ENCODE measurements at regions not wholly inside any gene's neighbourhood (a gene's known extent, or its start where the extent isn't known, plus 50 kb on each side); places are given as distances from the start of the nearest gene placed in this dataset.
A peak's percentile ranks its signal among the peaks of the same experiment; 100 is the strongest.

GRCh38 chr3:127136024-127136600 lies 56.8 kb upstream of the PRR23E start:
- no peak overlapping the region for H2AK5ac ChIP-seq (ENCODE audit: low read length)
- H3K79me1 ChIP-seq (ENCODE audit: low read length), result no peaks in the 10 kb centered on the region
- H4K91ac ChIP-seq (ENCODE audit: low read depth, low read length), result no peak overlapping the region
- H2BK12ac ChIP-seq (ENCODE audit: low read length), result no peak overlapping the region
- H3K18ac ChIP-seq (ENCODE audit: low read length), result no peak overlapping the region
- no peak overlapping the region for H4K8ac ChIP-seq (ENCODE audit: low read depth, low read length)
- no peak for DNase-seq
- no peak overlapping the region for H3K27ac ChIP-seq (ENCODE audit: low read depth, low read length)
- WGBS (ENCODE audit: extremely low coverage, insufficient coverage, insufficient read length), result no CpG with 5 or more reads among the region's 16 CpGs
- H3K23ac ChIP-seq (ENCODE audit: low read length), result no peak overlapping the region
- peaks cover 18% of the 10 kb centered on the region for H3K27me3 ChIP-seq (ENCODE audit: insufficient read depth, low read length)
- H4K12ac ChIP-seq (ENCODE audit: low read depth, low read length), result no peak overlapping the region
- no peak overlapping the region for H2BK5ac ChIP-seq (ENCODE audit: low read depth, low read length, poor library complexity)
- H3K4me2 ChIP-seq (ENCODE audit: low read length), result no peak overlapping the region
- H3K9me3 ChIP-seq (ENCODE audit: insufficient read depth, low read depth, low read length), result no peaks in the 10 kb centered on the region
- no peaks in the 10 kb centered on the region for H3K4me1 ChIP-seq (ENCODE audit: control insufficient read depth in 1 of 2, insufficient read depth in 2 of 2, low read length in 2 of 2)
- H3K4me3 ChIP-seq (ENCODE audit: low read depth, low read length), result no peak overlapping the region
- no peak overlapping the region for H3K9ac ChIP-seq (ENCODE audit: low read length)
- no peak overlapping the region for H2BK120ac ChIP-seq (ENCODE audit: insufficient read depth, low read length, poor library complexity)
- no peak overlapping the region for H3K14ac ChIP-seq (ENCODE audit: low read length)
- H3K4ac ChIP-seq (ENCODE audit: low read depth, low read length), result no peak overlapping the region
- H3K36me3 ChIP-seq (ENCODE audit: control insufficient read depth in 1 of 2, insufficient read depth in 2 of 2, low read length in 2 of 2), result no peaks in the 10 kb centered on the region
- H2AFZ ChIP-seq (ENCODE audit: insufficient read depth, low read length, poor library complexity), result no peak overlapping the region
- no peaks in the 10 kb centered on the region for H3K79me2 ChIP-seq (ENCODE audit: control insufficient read depth, insufficient read depth, low read length, poor library complexity)

GRCh38 chr3:127136706-127137105 lies 56.2 kb upstream of the PRR23E start:
- H3K27me3 ChIP-seq (ENCODE audit: insufficient read depth, low read length), result peaks cover 18% of the 10 kb centered on the region
- WGBS (ENCODE audit: extremely low coverage, insufficient coverage, insufficient read length), result no CpG with 5 or more reads among the region's 4 CpGs
- H3K18ac ChIP-seq (ENCODE audit: low read length), result no peak overlapping the region
- H2AFZ ChIP-seq (ENCODE audit: insufficient read depth, low read length, poor library complexity), result no peak overlapping the region
- H4K91ac ChIP-seq (ENCODE audit: low read depth, low read length), result no peak overlapping the region
- H3K36me3 ChIP-seq (ENCODE audit: control insufficient read depth in 1 of 2, insufficient read depth in 2 of 2, low read length in 2 of 2), result no peaks in the 10 kb centered on the region
- no peak overlapping the region for H3K14ac ChIP-seq (ENCODE audit: low read length)
- H2BK12ac ChIP-seq (ENCODE audit: low read length), result no peak overlapping the region
- no peak overlapping the region for H3K4me2 ChIP-seq (ENCODE audit: low read length)
- H3K79me2 ChIP-seq (ENCODE audit: control insufficient read depth, insufficient read depth, low read length, poor library complexity), result no peaks in the 10 kb centered on the region
- H3K9ac ChIP-seq (ENCODE audit: low read length), result no peak overlapping the region
- no peak overlapping the region for H3K4me3 ChIP-seq (ENCODE audit: low read depth, low read length)
- H3K4ac ChIP-seq (ENCODE audit: low read depth, low read length), result no peak overlapping the region
- no peak overlapping the region for H2BK5ac ChIP-seq (ENCODE audit: low read depth, low read length, poor library complexity)
- no peaks in the 10 kb centered on the region for H3K79me1 ChIP-seq (ENCODE audit: low read length)
- no peak overlapping the region for H3K23ac ChIP-seq (ENCODE audit: low read length)
- no peaks in the 10 kb centered on the region for H3K4me1 ChIP-seq (ENCODE audit: control insufficient read depth in 1 of 2, insufficient read depth in 2 of 2, low read length in 2 of 2)
- H3K27ac ChIP-seq (ENCODE audit: low read depth, low read length), result no peak overlapping the region
- no peak overlapping the region for H4K12ac ChIP-seq (ENCODE audit: low read depth, low read length)
- no peak for DNase-seq
- H2BK120ac ChIP-seq (ENCODE audit: insufficient read depth, low read length, poor library complexity), result no peak overlapping the region
- H3K9me3 ChIP-seq (ENCODE audit: insufficient read depth, low read depth, low read length), result no peaks in the 10 kb centered on the region
- H2AK5ac ChIP-seq (ENCODE audit: low read length), result no peak overlapping the region
- no peak overlapping the region for H4K8ac ChIP-seq (ENCODE audit: low read depth, low read length)

DNA sequence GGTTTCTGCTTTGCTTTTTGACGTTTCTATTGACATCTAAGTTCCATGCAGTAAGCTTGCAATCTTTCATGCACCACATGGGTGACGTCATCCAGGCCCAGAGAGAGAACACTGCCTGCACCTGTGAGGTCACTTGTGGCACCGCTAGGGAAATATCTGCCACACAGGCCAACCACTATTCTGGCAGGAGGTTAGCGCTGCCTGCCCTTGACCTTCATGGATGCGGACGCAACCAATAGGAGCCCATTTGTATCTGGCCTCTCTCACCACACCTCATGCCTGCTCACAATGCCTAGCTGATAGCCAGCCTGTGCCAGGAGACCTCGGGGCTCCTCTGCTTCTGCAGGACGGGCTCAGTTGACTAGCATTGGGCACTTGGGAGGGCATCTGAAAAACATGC lies 55.8 kb upstream of the PRR23E start:
- Histone ChIP-seq H3K4me1 (ENCODE audit: control insufficient read depth in 1 of 2, insufficient read depth in 2 of 2, low read length in 2 of 2) (no peaks in the 10 kb centered on the region), H3K4ac (ENCODE audit: low read depth, low read length) (no peak overlapping the region), H3K79me2 (ENCODE audit: control insufficient read depth, insufficient read depth, low read length, poor library complexity) (no peaks in the 10 kb centered on the region), H3K79me1 (ENCODE audit: low read length) (no peaks in the 10 kb centered on the region), H2BK12ac (ENCODE audit: low read length) (no peak overlapping the region), H3K4me2 (ENCODE audit: low read length) (no peak overlapping the region), H4K91ac (ENCODE audit: low read depth, low read length) (no peak overlapping the region), H4K12ac (ENCODE audit: low read depth, low read length) (no peak overlapping the region), H3K23ac (ENCODE audit: low read length) (no peak overlapping the region), H3K36me3 (ENCODE audit: control insufficient read depth in 1 of 2, insufficient read depth in 2 of 2, low read length in 2 of 2) (no peaks in the 10 kb centered on the region), H2BK5ac (ENCODE audit: low read depth, low read length, poor library complexity) (no peak overlapping the region), H2AK5ac (ENCODE audit: low read length) (no peak overlapping the region), H3K4me3 (ENCODE audit: low read depth, low read length) (no peak overlapping the region), H4K8ac (ENCODE audit: low read depth, low read length) (no peak overlapping the region), H3K27ac (ENCODE audit: low read depth, low read length) (no peak overlapping the region), H2BK120ac (ENCODE audit: insufficient read depth, low read length, poor library complexity) (no peak overlapping the region), H3K27me3 (ENCODE audit: insufficient read depth, low read length) (peaks cover 18% of the 10 kb centered on the region), H3K14ac (ENCODE audit: low read length) (no peak overlapping the region), H3K9ac (ENCODE audit: low read length) (no peak overlapping the region), H3K18ac (ENCODE audit: low read length) (no peak overlapping the region), H3K9me3 (ENCODE audit: insufficient read depth, low read depth, low read length) (no peaks in the 10 kb centered on the region), H2AFZ (ENCODE audit: insufficient read depth, low read length, poor library complexity) (no peak overlapping the region)
- DNase-seq, result no peak
- WGBS (ENCODE audit: extremely low coverage, insufficient coverage, insufficient read length), result no CpG with 5 or more reads among the region's 8 CpGs

DNA sequence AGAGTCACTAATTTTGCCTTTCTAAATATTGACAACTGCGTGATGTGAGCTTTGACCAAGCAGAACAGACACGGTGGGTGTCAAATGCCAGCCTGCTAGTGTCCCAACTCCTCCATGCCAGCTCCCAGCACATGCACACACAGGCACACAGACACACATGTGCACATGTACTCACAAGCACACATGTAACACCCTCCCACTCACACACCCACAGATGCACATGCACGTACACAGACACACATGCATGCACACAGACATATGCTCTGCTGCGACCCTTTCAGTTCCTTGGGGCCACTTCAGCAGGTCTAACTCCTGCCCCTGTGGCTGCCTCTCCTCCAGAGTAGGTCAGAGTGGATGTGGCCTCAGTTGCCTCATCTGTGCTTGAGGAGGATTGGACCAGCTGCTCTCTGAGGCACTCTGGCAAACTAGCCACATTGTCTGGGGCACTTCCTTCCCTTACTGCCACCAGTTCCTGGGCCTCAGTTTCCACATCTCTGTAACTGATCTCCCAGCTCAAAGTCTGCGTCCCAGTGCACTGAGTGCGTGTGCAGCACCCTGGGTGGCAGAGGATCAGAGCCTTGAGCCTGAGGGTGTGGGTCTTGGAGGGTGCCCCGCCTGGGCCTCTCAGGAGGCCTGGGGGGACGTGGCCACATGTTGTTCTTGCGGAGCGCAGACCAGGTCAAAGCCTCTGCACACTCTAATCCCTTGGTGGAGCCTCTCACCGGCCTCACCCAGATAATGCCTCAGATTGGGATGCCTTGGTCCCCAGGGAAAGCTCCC lies 55.0 kb upstream of the PRR23E start:
- no peaks in the 10 kb centered on the region for H3K4me1 ChIP-seq (ENCODE audit: control insufficient read depth in 1 of 2, insufficient read depth in 2 of 2, low read length in 2 of 2)
- H4K91ac ChIP-seq (ENCODE audit: low read depth, low read length), result no peak overlapping the region
- no peak overlapping the region for H3K4me2 ChIP-seq (ENCODE audit: low read length)
- no peak overlapping the region for H4K12ac ChIP-seq (ENCODE audit: low read depth, low read length)
- no peaks in the 10 kb centered on the region for H3K36me3 ChIP-seq (ENCODE audit: control insufficient read depth in 1 of 2, insufficient read depth in 2 of 2, low read length in 2 of 2)
- no peaks in the 10 kb centered on the region for H3K9me3 ChIP-seq (ENCODE audit: insufficient read depth, low read depth, low read length)
- no peak overlapping the region for H3K4ac ChIP-seq (ENCODE audit: low read depth, low read length)
- no peak overlapping the region for H2BK5ac ChIP-seq (ENCODE audit: low read depth, low read length, poor library complexity)
- H3K27me3 ChIP-seq (ENCODE audit: insufficient read depth, low read length), result peaks cover 18% of the 10 kb centered on the region
- H2AFZ ChIP-seq (ENCODE audit: insufficient read depth, low read length, poor library complexity), result no peak overlapping the region
- H3K4me3 ChIP-seq (ENCODE audit: low read depth, low read length), result no peak overlapping the region
- H2BK12ac ChIP-seq (ENCODE audit: low read length), result no peak overlapping the region
- H3K9ac ChIP-seq (ENCODE audit: low read length), result no peak overlapping the region
- H2BK120ac ChIP-seq (ENCODE audit: insufficient read depth, low read length, poor library complexity), result no peak overlapping the region
- no peaks in the 10 kb centered on the region for H3K79me2 ChIP-seq (ENCODE audit: control insufficient read depth, insufficient read depth, low read length, poor library complexity)
- H3K27ac ChIP-seq (ENCODE audit: low read depth, low read length), result no peak overlapping the region
- DNase-seq, result no peak
- no peak overlapping the region for H3K18ac ChIP-seq (ENCODE audit: low read length)
- H4K8ac ChIP-seq (ENCODE audit: low read depth, low read length), result no peak overlapping the region
- no peaks in the 10 kb centered on the region for H3K79me1 ChIP-seq (ENCODE audit: low read length)
- no peak overlapping the region for H2AK5ac ChIP-seq (ENCODE audit: low read length)
- no peak overlapping the region for H3K14ac ChIP-seq (ENCODE audit: low read length)
- peak overlapping the region; percentile 91 for H3K23ac ChIP-seq (ENCODE audit: low read length)
- no CpG with 5 or more reads among the region's 11 CpGs for WGBS (ENCODE audit: extremely low coverage, insufficient coverage, insufficient read length)
